GM11168 (cell line): ENCODE measurements at regions not wholly inside any gene's neighbourhood (a gene's known extent, or its start where the extent isn't known, plus 50 kb on each side); places are given as distances from the start of the nearest gene placed in this dataset.
"Not testable (repeated sequence)": the region's sequence is repeated elsewhere in the genome, so short reads cannot be mapped to it uniquely, and the experiment has no call there.

Experiments used
- in situ Hi-C: fragments of 300-500 bp; cut with MboI; formaldehyde crosslinking; loops from one replicate; pipeline ENCODE4 v1.12.0; 2022; ENCODE audit warnings: low sequenced_read_pairs; ENCODE audit not compliant: unreplicated experiment

DNA sequence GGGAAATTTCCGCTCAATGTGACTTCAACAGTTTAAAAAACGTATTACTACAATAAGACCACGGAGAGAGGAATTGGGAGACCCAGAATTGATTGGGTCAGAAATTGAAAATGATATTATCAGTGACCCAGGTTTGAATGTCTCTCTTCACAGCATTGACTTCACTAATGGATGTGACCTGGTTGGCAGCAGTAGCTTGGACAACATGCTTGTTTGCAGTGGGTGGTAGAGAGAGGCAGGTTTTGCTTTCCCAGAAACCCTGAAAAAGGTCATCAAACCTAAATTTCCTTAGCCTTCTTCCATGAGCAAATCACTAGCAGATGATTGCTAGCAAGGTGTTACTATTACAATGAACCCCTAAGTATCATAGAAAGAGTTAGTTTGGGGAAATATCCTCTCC is 89.7 kb upstream of the ANTXRL start:
- in situ Hi-C loops, result no loop called here

DNA sequence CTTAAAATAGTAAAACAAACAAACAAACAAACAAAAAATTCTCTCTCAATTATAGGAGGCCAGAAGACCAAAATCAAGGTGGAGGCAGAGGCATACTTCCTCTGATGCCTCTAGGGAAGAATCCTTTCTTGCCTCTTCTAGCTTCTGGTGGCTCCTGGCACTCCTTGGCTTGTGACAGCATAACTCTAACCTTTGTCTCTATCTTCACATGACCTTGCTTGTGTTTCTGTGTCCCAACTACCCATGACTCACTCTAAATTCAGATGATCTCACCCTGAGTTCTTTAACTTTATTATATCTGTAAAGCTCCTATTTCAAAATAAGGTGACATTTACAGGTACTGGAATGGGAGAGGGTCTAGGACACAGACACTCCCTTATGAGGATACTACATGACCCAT is 88.3 kb upstream of the ANTXRL start:
- in situ Hi-C loops, result no loop called here

DNA sequence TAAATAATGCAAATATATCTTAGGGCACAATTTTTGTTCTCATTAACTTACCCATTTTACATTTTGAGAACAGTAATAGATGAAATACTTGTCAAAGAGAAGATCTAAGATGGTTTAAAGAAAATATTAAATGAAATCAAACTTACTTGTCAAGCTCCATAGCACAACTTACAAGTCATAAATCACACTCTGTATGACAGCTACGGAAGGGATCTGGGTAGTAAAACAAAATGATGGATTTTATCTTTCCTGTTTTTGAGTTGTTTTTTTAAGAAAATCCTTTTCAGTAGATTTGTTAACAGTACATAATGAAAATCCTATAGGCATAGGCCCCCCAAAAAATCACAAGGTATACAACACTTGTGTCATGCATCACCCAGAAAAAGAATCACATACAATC is 84.4 kb upstream of the ANTXRL start:
- in situ Hi-C loops, result not testable (repeated sequence)

DNA sequence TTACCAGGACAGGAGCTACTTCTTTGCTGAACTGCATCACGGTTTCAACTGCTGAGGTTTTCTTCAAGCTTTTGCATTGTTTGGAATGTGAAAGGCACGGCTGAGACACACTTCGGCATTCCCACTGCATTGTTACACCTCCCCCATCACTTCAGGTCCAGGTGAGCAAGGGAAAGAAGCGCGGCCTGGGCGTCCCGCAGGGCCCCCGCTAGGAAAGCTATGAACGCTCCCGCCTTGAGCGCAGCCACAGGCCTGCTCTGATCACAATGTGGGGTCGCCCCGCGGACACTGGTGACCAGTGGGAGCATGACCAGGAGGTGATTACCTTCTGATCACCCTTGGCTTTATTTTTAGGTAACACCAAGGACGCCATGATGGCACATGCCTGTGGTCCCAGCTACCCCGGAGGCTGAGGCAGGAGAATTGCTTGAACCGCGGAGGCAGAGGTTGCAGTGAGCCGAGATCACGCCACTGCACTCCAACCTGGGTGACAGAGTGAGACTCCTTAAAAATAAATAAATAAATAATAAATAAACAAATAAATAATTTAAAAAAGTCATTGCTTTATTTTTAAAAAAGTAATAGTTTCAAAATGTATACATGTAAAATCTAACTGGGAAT is 82.2 kb upstream of the ANTXRL start:
- in situ Hi-C loops, result not testable (repeated sequence)

DNA sequence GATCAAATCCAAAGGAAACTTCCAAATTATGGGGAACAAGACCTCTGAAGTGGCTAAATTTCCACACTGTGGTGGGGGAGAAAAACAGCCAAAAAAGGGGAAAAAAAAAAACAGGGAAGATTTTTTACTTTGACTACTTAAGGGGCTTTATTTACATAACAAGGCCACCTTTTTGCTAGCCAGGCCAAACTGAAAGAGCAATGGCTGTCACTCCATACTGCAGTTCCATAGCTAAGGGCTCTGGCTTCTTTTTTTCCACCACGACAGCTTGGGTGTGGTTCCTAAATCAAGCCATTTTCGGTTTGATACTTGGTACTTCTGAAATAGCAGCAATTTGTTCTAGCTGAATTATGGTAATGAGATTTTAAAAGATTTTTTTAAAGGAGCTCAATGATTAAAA is 76.4 kb upstream of the ANTXRL start:
- in situ Hi-C loops, result not testable (repeated sequence)

DNA sequence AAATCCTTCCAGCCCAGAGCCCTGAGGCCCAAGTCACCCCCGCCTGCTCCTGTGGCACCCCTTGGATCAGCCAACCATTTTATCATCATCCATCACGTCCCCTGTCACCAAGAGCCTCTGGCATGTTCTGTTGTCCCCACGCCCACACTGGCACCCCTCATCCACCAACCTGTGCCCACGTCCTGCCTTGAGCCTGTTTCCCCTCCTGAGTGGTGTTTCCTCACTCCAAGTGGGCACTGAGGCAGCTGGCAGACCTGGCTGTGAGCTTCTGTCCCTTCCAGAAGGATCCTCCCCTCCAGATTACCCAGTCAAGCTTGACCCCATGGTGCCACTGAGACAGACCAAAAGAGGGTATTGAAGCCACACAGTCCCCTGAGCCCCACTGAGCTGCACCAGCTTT is 71.4 kb upstream of the ANTXRL start:
- in situ Hi-C loops, result no loop called here

DNA sequence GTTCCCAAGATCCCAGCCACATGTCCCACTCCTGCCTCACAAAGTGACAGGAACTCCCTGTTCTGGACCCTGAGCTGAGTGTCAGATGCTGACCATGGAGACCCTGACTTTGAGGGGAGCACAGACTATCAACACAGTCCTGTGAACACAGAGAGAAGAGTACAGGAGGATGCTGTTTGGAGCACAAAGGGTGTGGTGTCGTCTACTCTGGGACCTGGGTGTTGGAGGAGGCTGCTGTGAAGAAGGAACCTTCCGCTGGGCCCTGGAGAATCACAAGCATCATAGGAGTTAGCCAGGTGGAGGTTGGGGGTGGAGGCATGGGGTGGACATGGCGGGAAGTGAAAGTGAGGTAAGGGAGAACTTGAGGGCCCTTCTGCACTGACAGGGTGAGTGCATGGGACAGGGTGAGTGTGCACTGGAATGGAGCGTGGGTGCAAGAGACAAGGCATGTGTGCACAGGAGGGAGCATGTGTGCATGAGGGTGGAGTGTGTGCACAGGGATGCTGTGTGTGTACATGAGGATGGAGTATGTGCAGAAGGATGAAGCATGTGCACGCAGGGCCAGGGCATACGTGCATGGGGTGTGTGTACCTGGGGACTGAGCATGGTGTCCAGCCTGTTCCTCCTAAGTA is 70.7 kb upstream of the ANTXRL start:
- in situ Hi-C loops, result no loop called here

DNA sequence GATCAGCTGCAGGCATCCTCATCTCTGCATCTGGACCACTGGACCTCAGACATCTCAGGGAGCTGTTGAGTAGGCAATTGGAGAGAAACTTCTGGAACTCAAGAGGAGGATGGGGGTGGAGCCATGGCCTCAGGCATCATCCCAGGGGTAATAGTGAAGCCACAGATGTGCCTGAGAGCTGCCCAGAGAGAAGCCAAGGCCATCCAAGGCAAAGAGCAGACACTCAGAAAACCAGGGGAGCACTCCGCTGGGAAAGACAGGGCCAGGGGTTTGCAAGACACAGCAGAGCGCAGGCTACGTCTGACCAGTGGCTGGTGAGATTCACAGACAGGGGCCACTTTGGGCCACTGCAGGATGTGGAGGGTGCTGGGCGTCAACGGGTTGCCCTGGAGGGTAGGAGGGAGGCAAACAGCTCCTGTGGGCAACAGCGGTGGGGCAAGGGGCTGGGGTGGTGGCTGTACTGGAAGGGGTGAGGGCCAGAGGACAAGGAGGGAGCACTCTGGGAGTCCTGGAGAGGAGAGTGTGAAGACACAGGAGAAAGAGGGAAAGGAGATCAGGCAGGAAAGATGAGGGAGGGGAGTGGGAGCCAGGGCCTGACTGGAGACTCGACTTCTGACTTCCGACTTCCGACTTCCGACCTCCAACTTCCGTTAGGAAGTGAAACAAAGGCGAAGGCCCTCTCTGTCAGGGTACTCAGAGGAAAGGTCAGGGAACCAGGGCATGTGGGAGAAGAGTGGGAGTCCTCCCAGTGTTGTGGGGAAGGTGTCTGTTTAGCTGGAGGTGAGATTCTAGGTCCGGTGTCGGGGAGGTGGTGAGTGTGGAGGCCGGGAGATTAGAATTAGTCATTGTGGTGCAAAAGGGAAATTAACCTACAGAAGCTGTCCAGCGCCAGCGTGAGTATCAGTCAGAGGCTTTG is 69.7 kb upstream of the ANTXRL start:
- in situ Hi-C loops, result no loop called here

DNA sequence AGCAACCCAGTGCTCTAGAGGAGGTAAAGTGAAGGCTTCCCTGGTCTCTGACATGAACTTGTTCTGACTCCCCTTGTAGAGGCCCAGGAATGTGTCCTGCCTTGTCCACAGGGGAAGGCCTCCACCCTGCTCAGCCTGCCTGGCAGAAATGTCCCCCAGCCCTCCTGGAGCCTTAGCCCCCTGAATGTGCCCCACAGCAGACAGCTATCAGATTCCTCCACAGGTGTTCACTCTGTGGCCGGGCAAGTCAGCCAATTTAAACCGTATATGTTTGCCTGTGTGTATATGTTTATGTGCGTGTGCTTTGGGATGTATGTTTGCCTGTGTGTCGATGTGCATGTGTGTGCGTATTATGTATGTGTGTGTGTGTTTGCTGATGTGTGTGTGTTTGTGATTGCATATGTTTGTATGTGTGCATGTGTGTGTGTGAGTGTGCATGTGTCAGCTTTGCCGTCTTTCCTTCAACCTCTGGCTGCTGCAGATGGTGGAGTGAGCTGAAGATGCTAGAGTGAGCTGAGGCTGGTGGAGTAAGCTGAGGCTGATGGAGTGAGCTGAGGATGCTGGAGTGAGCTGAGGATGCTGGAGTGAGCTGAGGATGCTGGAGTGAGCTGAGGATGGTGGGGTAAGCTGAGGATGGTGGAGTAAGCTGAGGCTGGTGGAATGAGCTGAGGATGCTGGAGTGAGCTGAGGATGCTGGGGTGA is 68.9 kb upstream of the ANTXRL start:
- in situ Hi-C loops, result no loop called here

DNA sequence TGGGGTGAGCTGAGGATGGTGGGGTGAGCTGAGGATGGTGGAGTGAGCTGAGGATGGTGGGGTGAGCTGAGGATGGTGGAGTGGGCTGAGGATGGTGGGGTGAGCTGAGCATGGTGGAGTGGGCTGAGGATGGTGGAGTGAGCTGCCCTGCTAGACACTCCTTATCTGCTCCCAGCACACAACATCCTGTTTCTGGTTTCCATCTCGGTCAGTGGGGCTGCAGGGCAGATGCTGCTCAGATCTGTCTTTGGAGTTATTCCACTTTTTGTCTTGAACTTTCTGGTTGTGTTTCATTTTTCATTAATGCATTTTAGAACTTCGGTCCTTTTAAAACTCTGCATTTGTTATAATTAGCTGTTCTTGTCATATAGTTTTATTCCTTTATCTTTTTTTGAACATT is 67.9 kb upstream of the ANTXRL start:
- in situ Hi-C loops, result no loop called here

DNA sequence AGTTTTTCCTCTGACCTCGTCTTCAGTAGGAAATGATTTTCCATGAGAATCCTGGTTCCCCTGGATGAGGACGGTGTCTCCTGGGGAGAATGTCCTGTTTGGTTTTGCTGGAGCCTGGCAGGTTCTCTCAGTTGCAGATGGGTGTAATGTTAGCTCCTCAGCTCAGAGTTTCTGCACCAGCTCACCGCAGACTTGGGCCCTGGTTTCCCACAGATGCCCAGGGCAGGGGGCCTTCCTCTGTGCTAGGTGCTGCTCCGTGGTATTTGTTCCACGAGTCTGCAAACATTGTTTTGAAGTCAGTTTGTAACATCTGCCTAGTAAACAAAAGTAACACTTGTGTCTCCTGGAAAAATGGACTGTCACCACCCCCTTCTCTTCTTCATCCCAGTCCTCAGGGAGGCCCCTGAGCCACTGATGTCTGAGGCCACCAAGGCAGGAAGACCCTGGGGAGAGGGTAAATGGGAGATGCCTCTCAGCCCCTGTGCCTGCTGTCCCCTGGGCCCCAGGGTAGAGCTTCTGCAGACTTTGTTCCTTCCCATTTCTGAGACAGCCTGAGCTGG is 67.3 kb upstream of the ANTXRL start:
- in situ Hi-C loops, result not testable (repeated sequence)

DNA sequence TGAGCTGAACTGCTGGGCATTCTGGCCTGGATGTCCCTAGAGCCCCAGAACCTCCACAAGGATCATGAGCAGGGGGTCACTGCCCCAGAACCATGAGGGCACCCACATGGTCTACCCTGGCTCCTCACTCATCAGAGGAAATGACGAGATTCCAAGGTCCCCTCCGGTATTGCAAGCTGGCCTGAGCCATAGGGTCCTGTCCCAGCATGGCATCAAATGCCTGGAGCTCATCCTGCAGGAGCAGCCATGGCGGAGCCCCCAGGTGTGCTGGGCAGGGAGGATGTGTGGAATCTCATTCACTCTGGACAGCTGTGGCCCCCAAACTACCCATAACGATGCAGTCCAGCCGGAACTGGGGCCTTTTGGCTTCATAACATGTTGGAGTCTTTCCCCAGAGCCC is 66.6 kb upstream of the ANTXRL start:
- in situ Hi-C loops, result no loop called here

DNA sequence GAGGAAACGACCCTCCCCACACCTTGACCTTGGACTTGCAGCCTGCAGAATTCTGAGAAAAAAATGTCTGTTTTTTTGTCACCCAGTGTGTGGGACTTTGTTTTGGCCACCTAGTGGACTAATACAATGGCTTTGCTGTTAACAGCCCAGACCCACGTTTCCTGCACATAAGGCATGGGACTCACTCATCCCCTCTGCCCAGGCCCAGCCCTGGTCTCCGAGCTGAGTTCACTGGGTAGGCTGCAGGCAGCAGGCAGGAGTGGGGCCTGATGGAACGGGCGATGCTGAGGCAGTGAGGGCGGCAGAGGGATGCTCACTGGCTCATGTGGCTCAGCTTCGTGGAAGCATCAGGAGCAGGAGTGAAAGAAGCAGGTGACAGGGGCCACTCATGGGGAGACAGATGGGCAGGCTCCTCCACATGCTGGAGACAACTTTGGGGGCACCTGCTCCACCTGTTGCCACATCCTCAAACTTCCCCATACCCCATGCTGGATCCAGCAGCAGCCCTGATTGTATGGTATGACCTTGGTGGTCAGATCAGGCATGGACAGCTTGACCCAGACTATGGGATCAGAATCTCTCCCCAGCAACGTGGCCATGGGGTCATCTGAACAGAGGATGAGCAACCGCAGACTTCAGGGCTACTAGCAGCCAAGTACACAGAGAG is 65.8 kb upstream of the ANTXRL start:
- in situ Hi-C loops, result no loop called here

DNA sequence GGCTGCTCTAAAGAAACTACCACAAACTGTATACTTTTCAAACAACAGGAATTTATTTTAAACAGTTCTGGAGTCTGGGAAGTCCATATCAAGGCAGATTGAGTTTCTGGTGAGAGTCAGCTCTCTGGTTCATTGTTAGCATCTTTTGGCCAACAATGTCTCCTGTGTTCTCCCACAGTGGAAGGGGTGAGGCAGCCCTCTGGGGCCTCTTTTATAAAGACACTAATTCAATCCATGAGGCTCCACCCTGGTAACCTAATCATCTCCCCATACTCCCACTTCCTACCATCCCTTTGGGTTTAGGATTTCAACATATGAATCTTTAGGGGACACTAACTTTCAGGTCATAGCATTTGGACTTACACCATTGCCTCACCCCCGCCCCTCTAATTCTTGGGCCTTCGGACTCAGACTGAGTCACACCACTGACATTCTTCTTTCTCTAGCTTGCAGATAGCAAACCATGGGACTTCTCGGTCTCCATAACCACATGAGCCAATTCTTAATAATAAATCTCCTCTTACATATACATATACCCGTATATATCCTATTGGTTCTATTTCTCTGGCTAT is 64.3 kb upstream of the ANTXRL start:
- in situ Hi-C loops, result no loop called here

DNA sequence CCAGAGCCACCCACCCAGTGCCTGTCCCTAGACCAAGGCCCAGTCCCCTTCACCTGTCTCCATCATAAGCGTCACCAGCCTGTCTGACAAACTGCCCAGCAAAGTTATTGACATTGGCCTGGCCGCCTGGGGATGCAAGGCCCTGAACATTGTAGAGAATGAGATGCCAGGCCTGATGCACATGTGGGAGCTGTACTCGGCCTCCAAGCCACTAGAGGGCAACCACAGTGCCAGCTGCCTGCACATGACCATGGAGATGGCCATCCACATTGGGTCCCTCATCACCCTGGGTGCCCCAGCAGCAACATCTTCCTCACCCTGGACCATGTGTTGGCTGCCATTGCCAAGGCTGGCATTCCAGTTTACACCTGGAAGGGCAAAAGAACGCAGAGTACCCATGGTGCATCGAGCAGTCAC is 63.7 kb upstream of the ANTXRL start:
- in situ Hi-C loops, result no loop called here

DNA sequence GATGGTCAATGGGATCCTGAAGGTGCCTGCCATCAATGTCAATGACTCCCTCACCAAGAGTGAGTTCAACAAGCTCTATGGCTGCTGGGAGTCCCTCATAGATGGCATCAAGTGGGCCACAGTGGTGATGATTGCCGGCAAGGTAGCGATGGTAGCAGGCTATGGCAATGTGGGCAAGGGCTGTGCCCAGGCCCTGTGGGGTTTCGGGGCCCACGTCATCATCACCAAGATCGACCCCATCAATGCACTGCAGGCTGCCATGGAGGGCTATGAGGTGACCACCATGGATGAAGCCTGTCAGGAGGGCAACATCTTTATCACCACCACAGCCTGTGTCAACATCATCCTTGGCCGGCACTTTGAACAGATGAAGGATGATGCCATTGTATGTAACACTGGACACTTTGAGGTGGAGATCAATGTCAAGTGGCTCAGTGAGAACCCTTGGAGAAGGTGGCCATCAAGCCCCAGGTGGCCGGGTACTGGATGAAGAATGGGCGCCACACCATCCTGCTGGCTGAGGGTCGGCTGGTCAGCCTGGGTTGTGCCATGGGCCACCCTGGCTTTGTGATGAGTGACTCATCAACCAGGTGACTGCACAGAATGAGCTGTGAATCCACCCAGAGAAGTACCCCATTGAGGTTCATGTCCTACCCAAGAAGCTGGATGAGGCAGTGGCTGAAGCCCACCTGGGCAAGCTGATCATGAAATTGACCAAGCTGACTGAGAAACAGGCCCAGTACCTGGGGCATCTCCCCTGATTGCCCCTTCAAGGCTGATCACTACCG is 63.0 kb upstream of the ANTXRL start:
- in situ Hi-C loops, result no loop called here

DNA sequence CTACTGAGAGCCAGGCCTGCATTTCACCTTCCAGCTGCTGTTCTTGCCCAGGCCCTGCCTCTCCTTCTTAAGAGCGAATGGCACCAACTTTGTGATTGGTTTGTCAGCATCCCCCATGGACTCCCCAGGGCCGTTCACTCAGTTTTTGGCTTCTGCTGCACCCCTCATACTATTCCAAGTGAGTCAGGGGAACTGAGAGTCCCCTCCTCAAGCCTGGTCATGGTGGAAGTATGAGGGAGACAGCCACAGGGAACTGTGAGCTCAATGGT is 62.4 kb upstream of the ANTXRL start:
- in situ Hi-C loops, result no loop called here

DNA sequence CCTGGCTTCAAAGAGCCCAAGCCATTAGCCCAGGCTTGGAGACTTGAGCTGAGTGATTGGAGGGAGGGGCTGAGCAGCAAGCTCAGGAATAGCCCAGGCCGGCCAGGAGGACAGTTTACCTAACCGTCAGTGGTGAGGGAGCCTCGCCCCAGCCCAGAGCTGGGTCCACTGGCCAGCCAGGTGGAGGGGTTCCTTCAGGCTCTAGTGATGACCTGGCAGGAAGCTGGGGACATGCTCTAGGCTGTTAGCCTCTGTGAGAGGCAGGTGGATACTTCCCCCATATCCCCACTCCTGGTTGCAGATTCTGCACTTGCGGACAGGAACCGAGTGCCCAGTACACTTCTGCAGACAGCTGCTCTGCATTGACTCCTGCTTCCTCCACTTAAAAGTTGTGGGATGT is 61.2 kb upstream of the ANTXRL start:
- in situ Hi-C loops, result no loop called here

DNA sequence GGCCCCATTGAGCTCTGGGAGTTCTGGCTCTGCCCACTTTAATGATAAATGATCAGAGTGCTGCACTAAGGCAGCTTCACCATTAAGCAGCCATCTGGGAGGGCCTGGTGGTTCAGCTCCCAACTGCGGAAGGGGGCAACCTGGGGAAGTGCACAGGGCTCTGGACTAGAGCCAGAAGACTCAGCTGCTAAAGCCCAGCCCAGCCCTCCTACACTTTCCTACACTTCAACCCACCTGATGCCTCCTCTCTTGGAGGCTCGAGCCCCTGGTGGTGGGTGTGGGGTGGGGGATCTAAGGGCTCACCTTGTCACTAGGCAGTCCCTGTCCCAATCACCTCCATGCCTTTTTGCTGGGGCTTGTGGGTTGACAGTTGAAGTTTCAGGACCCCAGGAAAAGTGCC is 60.6 kb upstream of the ANTXRL start:
- in situ Hi-C loops, result no loop called here
